Mesenchymal stem cell (in vitro differentiated cells and primary cell): ENCODE measurements at regions not wholly inside any gene's neighbourhood (a gene's known extent, or its start where the extent isn't known, plus 50 kb on each side); places are given as distances from the start of the nearest gene placed in this dataset.

Experiments
- DNase-seq: peaks from one replicate; pipeline ENCODE4 v3.0.0-alpha.2; 2013
- H2AFZ ChIP-seq: one replicate; pipeline ENCODE4 v1.6.1; 2013; ENCODE audit warnings: low read depth, mild to moderate bottlenecking, control low read depth, inconsistent platforms, low read length, moderate library complexity
- H2AK5ac ChIP-seq: 2 replicates; pipeline ENCODE4 v1.6.1; 2013; ENCODE audit warnings: low read length, moderate library complexity, mild to moderate bottlenecking, inconsistent platforms; ENCODE audit not compliant: severe bottlenecking
- H2BK120ac ChIP-seq: one replicate; pipeline ENCODE4 v1.6.1; 2013; ENCODE audit warnings: low read depth, mild to moderate bottlenecking, inconsistent platforms, low read length, moderate library complexity
- H2BK12ac ChIP-seq, 2 experiments: one replicate each; pipeline ENCODE4 v1.6.1; 2013; ENCODE audit warnings: inconsistent platforms in 2 of 2, low read length in 2 of 2, mild to moderate bottlenecking in 2 of 2, moderate library complexity in 2 of 2, control low read depth in 1 of 2
- H2BK15ac ChIP-seq: one replicate; pipeline ENCODE4 v1.6.1; 2013; ENCODE audit warnings: mild to moderate bottlenecking, low read depth, inconsistent platforms; ENCODE audit not compliant: poor library complexity, severe bottlenecking
- H2BK5ac ChIP-seq: 2 replicates; pipeline ENCODE4 v1.6.1; 2013; ENCODE audit warnings: low read depth, mild to moderate bottlenecking, low read length, control low read depth, inconsistent platforms; ENCODE audit not compliant: poor library complexity, severe bottlenecking
- H3K14ac ChIP-seq, 2 experiments: one replicate each; pipeline ENCODE4 v1.6.1; 2013; ENCODE audit warnings: inconsistent platforms in 2 of 2, low read length in 2 of 2, control low read depth in 1 of 2, mild to moderate bottlenecking in 1 of 2, moderate library complexity in 1 of 2
- H3K18ac ChIP-seq, 2 experiments: one replicate each; pipeline ENCODE4 v1.6.1; 2013; ENCODE audit warnings: inconsistent platforms in 2 of 2, low read length in 2 of 2, control low read depth in 1 of 2, low read depth in 1 of 2, mild to moderate bottlenecking in 1 of 2
- H3K23ac ChIP-seq, 2 experiments: one replicate each; pipeline ENCODE4 v1.6.1; 2013; ENCODE audit warnings: inconsistent platforms in 2 of 2, low read length in 2 of 2, mild to moderate bottlenecking in 2 of 2, moderate library complexity in 2 of 2, control low read depth in 1 of 2
- H3K27ac ChIP-seq: 2 replicates; pipeline ENCODE4 v1.5.1; 2013; ENCODE audit warnings: mild to moderate bottlenecking, moderate library complexity, low read length, control low read depth, inconsistent platforms; ENCODE audit not compliant: poor library complexity, severe bottlenecking
- H3K27me3 ChIP-seq, 2 experiments: 2 replicates each; pipeline versions ENCODE4 v1.6.1 to v1.7.0; 2013; ENCODE audit warnings: low read length in 2 of 2, mild to moderate bottlenecking in 2 of 2, moderate library complexity in 2 of 2, control low read depth in 1 of 2, inconsistent platforms in 1 of 2; ENCODE audit not compliant: control insufficient read depth in 1 of 2, insufficient read depth in 1 of 2
- H3K36me3 ChIP-seq, 2 experiments: 2 replicates each; pipeline versions ENCODE4 v1.6.1 to v1.7.0; 2013; ENCODE audit warnings: low read length in 2 of 2, control low read depth in 1 of 2, inconsistent platforms in 1 of 2, low read depth in 1 of 2, mild to moderate bottlenecking in 1 of 2; ENCODE audit not compliant: insufficient read depth in 2 of 2, control insufficient read depth in 1 of 2
- H3K4ac ChIP-seq, 2 experiments: one replicate each; pipeline ENCODE4 v1.6.1; 2013; ENCODE audit warnings: inconsistent platforms in 2 of 2, low read length in 2 of 2, mild to moderate bottlenecking in 2 of 2, moderate library complexity in 2 of 2, control low read depth in 1 of 2, low read depth in 1 of 2
- H3K4me1 ChIP-seq: 2 replicates; pipeline ENCODE4 v1.6.1; 2013; ENCODE audit warnings: low read depth, low read length, control low read depth; ENCODE audit not compliant: control insufficient read depth, insufficient read depth
- H3K4me2 ChIP-seq: 2 replicates; pipeline ENCODE4 v1.6.1; 2013; ENCODE audit warnings: low read length, mild to moderate bottlenecking, inconsistent platforms; ENCODE audit not compliant: poor library complexity, severe bottlenecking
- H3K4me3 ChIP-seq, 2 experiments: 2 replicates each; pipeline versions ENCODE4 v1.5.1 to v1.7.0; 2013; ENCODE audit warnings: low read length in 2 of 2, mild to moderate bottlenecking in 2 of 2, control low read depth in 1 of 2, low read depth in 1 of 2; ENCODE audit not compliant: insufficient read depth in 1 of 2
- H3K79me1 ChIP-seq: replicated peaks from 2 replicates; pipeline ENCODE4 v1.6.1; 2013; ENCODE audit warnings: mild to moderate bottlenecking, control low read depth, low read length, inconsistent platforms; ENCODE audit not compliant: poor library complexity, severe bottlenecking
- H3K9ac ChIP-seq: 2 replicates; pipeline ENCODE4 v1.7.0; 2013; ENCODE audit warnings: mild to moderate bottlenecking, low read length, moderate library complexity
- H3K9me3 ChIP-seq: 2 replicates; pipeline ENCODE4 v1.7.0; 2013; ENCODE audit warnings: mild to moderate bottlenecking, low read length; ENCODE audit not compliant: control insufficient read depth
- H4K8ac ChIP-seq: one replicate; pipeline ENCODE4 v1.6.1; 2013; ENCODE audit warnings: inconsistent platforms, mild to moderate bottlenecking, low read length, moderate library complexity
- H4K91ac ChIP-seq: one replicate; pipeline ENCODE4 v1.6.1; 2013; ENCODE audit warnings: mild to moderate bottlenecking, low read length, inconsistent platforms
- WGBS: methylation state at CpG from one replicate; pipeline ENCODE4 v1.1.7; 2013; ENCODE audit warnings: mixed read lengths; 5-methylcytosine and 5-hydroxymethylcytosine counted together

- Histone ChIP-seq H4K91ac (no peak overlapping the region), H3K18ac (no peak overlapping the region), H3K36me3 (no peaks in the 10 kb centered on the region), H2BK120ac (no peak overlapping the region), H3K4me2 (no peak overlapping the region), H3K9ac (no peak overlapping the region), H3K23ac (no peak overlapping the region), H2BK12ac (no peak overlapping the region), H4K8ac (no peak overlapping the region), H3K4me1 (no peaks in the 10 kb centered on the region), H3K27me3 (no peaks in the 10 kb centered on the region), H2AK5ac (no peak overlapping the region), H2BK15ac (no peak overlapping the region), H3K79me1 (no peaks in the 10 kb centered on the region), H3K4ac (no peak overlapping the region), H3K4me3 (no peak overlapping the region), H3K9me3 (peaks cover 41% of the 10 kb centered on the region), H2BK5ac (no peak overlapping the region), H2AFZ (no peak overlapping the region), H3K14ac (no peak overlapping the region), H3K27ac (no peak overlapping the region)
- no peak for DNase-seq
- 63% methylated on average over 3 of the region's 3 CpGs for WGBS
Observed at GRCh38 chr7:125847055-125847454, 917.4 kb upstream of the POT1 start.

GRCh38 chr7:125845686-125846085 lies 916.1 kb upstream of the POT1 start:
- H3K4me3 ChIP-seq, result no peak overlapping the region
- H3K18ac ChIP-seq, result no peak overlapping the region
- no peak overlapping the region for H2BK12ac ChIP-seq
- H3K14ac ChIP-seq, result no peak overlapping the region
- no peaks in the 10 kb centered on the region for H3K36me3 ChIP-seq
- H3K27ac ChIP-seq, result no peak overlapping the region
- H2AK5ac ChIP-seq, result no peak overlapping the region
- no peak overlapping the region for H4K91ac ChIP-seq
- no CpG with 5 or more reads among the region's 1 CpG for WGBS
- H3K9ac ChIP-seq, result no peak overlapping the region
- no peak overlapping the region for H2BK15ac ChIP-seq
- H3K23ac ChIP-seq, result no peak overlapping the region
- no peak overlapping the region for H3K4me2 ChIP-seq
- no peak overlapping the region for H2BK120ac ChIP-seq
- H3K4ac ChIP-seq, result no peak overlapping the region
- no peak overlapping the region for H2BK5ac ChIP-seq
- H4K8ac ChIP-seq, result no peak overlapping the region
- H3K27me3 ChIP-seq, result no peaks in the 10 kb centered on the region
- H3K79me1 ChIP-seq, result no peaks in the 10 kb centered on the region
- no peaks in the 10 kb centered on the region for H3K4me1 ChIP-seq
- peaks cover 39% of the 10 kb centered on the region for H3K9me3 ChIP-seq
- no peak overlapping the region for H2AFZ ChIP-seq
- no peak for DNase-seq

GRCh38 chr7:125834421-125834820 lies 904.8 kb upstream of the POT1 start:
- Histone ChIP-seq H3K4me1 (no peaks in the 10 kb centered on the region), H3K9ac (no peak overlapping the region), H3K14ac (no peak overlapping the region), H2AK5ac (no peak overlapping the region), H2BK5ac (no peak overlapping the region), H2AFZ (no peak overlapping the region), H3K23ac (no peak overlapping the region), H3K4me3 (no peak overlapping the region), H2BK120ac (no peak overlapping the region), H4K91ac (no peak overlapping the region), H2BK12ac (no peak overlapping the region), H3K79me1 (no peaks in the 10 kb centered on the region), H3K27ac (no peak overlapping the region), H3K4me2 (no peak overlapping the region), H3K9me3 (peaks cover 22% of the 10 kb centered on the region), H3K27me3 (no peaks in the 10 kb centered on the region), H4K8ac (no peak overlapping the region), H3K18ac (no peak overlapping the region), H3K4ac (no peak overlapping the region), H2BK15ac (no peak overlapping the region), H3K36me3 (no peaks in the 10 kb centered on the region)
- no peak for DNase-seq
- 58% methylated on average over 2 of the region's 2 CpGs for WGBS

GRCh38 chr7:125833839-125834238 lies 904.2 kb upstream of the POT1 start:
- Histone ChIP-seq H4K8ac (no peak overlapping the region), H4K91ac (no peak overlapping the region), H3K9me3 (peaks cover 22% of the 10 kb centered on the region), H2BK5ac (no peak overlapping the region), H3K36me3 (no peaks in the 10 kb centered on the region), H3K18ac (no peak overlapping the region), H2BK12ac (no peak overlapping the region), H3K27ac (no peak overlapping the region), H2AFZ (no peak overlapping the region), H3K27me3 (no peaks in the 10 kb centered on the region), H2BK15ac (no peak overlapping the region), H2AK5ac (no peak overlapping the region), H3K14ac (no peak overlapping the region), H3K23ac (no peak overlapping the region), H2BK120ac (no peak overlapping the region), H3K4me3 (no peak overlapping the region), H3K9ac (no peak overlapping the region), H3K4me1 (no peaks in the 10 kb centered on the region), H3K4me2 (no peak overlapping the region), H3K4ac (no peak overlapping the region), H3K79me1 (no peaks in the 10 kb centered on the region)
- 79% methylated on average over 8 of the region's 8 CpGs for WGBS
- DNase-seq, result no peak
